DND-41 (cell line): ENCODE measurements at regions not wholly inside any gene's neighbourhood (a gene's known extent, or its start where the extent isn't known, plus 50 kb on each side); places are given as distances from the start of the nearest gene placed in this dataset.

ENCODE experiments used
- EZH2 ChIP-seq: IDR thresholded peaks from 3 replicates; pipeline ENCODE4 v1.6.1; 2012; ENCODE audit warnings: borderline replicate concordance, low read depth, mild to moderate bottlenecking, moderate library complexity, low read length, inconsistent platforms; ENCODE audit not compliant: severe bottlenecking
- TF ChIP-seq, protein P1 (sequence below): IDR thresholded peaks from 2 replicates; pipeline ENCODE4 v1.5.1; 2012; ENCODE audit warnings: borderline replicate concordance, low read length, moderate library complexity, mild to moderate bottlenecking; ENCODE audit not compliant: poor library complexity, severe bottlenecking; ENCODE audit errors: extremely low read depth

- TF ChIP-seq, protein P1, sequence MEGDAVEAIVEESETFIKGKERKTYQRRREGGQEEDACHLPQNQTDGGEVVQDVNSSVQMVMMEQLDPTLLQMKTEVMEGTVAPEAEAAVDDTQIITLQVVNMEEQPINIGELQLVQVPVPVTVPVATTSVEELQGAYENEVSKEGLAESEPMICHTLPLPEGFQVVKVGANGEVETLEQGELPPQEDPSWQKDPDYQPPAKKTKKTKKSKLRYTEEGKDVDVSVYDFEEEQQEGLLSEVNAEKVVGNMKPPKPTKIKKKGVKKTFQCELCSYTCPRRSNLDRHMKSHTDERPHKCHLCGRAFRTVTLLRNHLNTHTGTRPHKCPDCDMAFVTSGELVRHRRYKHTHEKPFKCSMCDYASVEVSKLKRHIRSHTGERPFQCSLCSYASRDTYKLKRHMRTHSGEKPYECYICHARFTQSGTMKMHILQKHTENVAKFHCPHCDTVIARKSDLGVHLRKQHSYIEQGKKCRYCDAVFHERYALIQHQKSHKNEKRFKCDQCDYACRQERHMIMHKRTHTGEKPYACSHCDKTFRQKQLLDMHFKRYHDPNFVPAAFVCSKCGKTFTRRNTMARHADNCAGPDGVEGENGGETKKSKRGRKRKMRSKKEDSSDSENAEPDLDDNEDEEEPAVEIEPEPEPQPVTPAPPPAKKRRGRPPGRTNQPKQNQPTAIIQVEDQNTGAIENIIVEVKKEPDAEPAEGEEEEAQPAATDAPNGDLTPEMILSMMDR = no peak
- no peak for TF ChIP-seq EZH2
Measured at GRCh38 chr16:65905331-65905730, 461.2 kb upstream of the CDH5 start.
